Calu3 (cell line): ENCODE measurements at regions not wholly inside any gene's neighbourhood (a gene's known extent, or its start where the extent isn't known, plus 50 kb on each side); places are given as distances from the start of the nearest gene placed in this dataset.

Experiments
- BruUV-seq: library from RNA; stranded (reverse); fragments of 400-500 nt; replicated peaks from 2 replicates; lab custom pipeline; 2021; lab: Mats Ljungman, UMichigan
- CTCF ChIA-PET: fragments of 300-600 bp; sonication (Branson Sonifier 250); formaldehyde crosslinking; loops from one replicate; lab custom pipeline; 2022; ENCODE audit warnings: antibody characterized with exemption; lab: Charles Lee
- DNase-seq: peaks from one replicate; pipeline ENCODE4 v3.0.0; 2022
- H3K27ac Mint-ChIP-seq: one replicate; pipeline ENCODE4 v1.8.0; 2022; ENCODE audit warnings: mixed read lengths; ENCODE audit not compliant: unreplicated experiment
- H3K27me3 Mint-ChIP-seq: one replicate; pipeline ENCODE4 v1.8.0; 2022; ENCODE audit warnings: mixed read lengths; ENCODE audit not compliant: unreplicated experiment
- H3K36me3 Mint-ChIP-seq: one replicate; pipeline ENCODE4 v1.8.0; 2022; ENCODE audit warnings: mild to moderate bottlenecking, moderate library complexity, mixed read lengths; ENCODE audit not compliant: insufficient read depth, unreplicated experiment
- H3K4me1 Mint-ChIP-seq: one replicate; pipeline ENCODE4 v1.8.0; 2022; ENCODE audit warnings: mild to moderate bottlenecking, low read depth, mixed read lengths; ENCODE audit not compliant: unreplicated experiment
- H3K4me3 Mint-ChIP-seq: one replicate; pipeline ENCODE4 v1.8.0; 2022; ENCODE audit warnings: mild to moderate bottlenecking, low read depth, moderate library complexity, mixed read lengths; ENCODE audit not compliant: unreplicated experiment
- H3K9me3 Mint-ChIP-seq: one replicate; pipeline ENCODE4 v1.8.0; 2022; ENCODE audit warnings: low read depth, mixed read lengths; ENCODE audit not compliant: unreplicated experiment
- intact Hi-C: fragments of 100-400 bp; cut with micrococcal nuclease; formaldehyde crosslinking; loops from one replicate; pipeline ENCODE4 v1.10.0; 2022; ENCODE audit not compliant: unreplicated experiment
- TF ChIP-seq, protein P1 (sequence below): fragments of 200-600 bp; IDR thresholded peaks from one replicate; pipeline ENCODE4 v1.8.0; 2022; ENCODE audit warnings: antibody characterized with exemption; ENCODE audit not compliant: unreplicated experiment

DNA sequence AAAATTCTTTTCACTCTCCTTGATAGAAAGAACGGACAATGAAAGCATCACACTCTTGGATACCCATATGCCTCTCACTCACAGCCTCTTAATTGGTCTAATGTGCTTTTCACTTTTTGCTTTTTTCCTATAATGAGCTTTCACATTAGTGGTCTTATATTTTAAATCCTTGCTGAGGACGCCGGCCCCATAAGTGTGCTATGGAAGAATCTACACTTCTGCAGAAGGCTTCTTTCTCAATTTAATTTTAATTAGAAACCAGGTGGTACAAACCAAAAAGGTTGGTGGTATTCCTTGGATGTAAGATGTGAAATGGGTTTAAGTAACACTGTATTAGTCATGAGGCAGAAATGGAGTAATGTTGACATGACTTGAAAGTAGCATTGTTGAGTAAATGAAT is 190.6 kb upstream of the NFIA start:
- no peak overlapping the region for H3K4me3 Mint-ChIP-seq
- no peaks in the 10 kb centered on the region for H3K9me3 Mint-ChIP-seq
- intact Hi-C loops, result no loop called here
- no peak overlapping the region for H3K27ac Mint-ChIP-seq
- no peaks in the 10 kb centered on the region for H3K4me1 Mint-ChIP-seq
- no peak for DNase-seq
- TF ChIP-seq, protein P1, sequence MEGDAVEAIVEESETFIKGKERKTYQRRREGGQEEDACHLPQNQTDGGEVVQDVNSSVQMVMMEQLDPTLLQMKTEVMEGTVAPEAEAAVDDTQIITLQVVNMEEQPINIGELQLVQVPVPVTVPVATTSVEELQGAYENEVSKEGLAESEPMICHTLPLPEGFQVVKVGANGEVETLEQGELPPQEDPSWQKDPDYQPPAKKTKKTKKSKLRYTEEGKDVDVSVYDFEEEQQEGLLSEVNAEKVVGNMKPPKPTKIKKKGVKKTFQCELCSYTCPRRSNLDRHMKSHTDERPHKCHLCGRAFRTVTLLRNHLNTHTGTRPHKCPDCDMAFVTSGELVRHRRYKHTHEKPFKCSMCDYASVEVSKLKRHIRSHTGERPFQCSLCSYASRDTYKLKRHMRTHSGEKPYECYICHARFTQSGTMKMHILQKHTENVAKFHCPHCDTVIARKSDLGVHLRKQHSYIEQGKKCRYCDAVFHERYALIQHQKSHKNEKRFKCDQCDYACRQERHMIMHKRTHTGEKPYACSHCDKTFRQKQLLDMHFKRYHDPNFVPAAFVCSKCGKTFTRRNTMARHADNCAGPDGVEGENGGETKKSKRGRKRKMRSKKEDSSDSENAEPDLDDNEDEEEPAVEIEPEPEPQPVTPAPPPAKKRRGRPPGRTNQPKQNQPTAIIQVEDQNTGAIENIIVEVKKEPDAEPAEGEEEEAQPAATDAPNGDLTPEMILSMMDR, result no peak
- H3K36me3 Mint-ChIP-seq, result no peaks in the 10 kb centered on the region
- peaks cover 38% of the 10 kb centered on the region for H3K27me3 Mint-ChIP-seq
- no TSS peak for BruUV-seq
- CTCF ChIA-PET, result no interaction called here

DNA sequence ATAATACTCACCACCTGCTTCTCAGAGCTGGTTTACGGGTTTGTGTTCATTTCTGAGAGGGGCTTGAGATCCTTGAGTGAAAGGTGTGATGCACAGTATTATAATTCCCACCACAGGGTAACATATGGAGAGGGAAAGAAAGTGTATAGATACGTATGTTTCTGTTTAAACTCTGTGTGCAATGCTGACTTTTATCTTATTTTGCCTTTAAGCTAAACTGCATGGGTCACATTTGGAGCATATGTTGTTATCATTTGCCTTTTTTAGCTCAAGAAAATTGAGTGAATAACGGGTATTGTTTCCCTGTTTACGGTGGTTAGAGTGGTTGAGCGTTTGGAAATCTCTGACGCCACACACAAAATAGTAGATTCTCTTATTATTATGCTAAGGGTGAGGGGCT is 191.1 kb upstream of the NFIA start:
- H3K4me1 Mint-ChIP-seq, result no peaks in the 10 kb centered on the region
- no TSS peak for BruUV-seq
- CTCF ChIA-PET, result no interaction called here

DNA sequence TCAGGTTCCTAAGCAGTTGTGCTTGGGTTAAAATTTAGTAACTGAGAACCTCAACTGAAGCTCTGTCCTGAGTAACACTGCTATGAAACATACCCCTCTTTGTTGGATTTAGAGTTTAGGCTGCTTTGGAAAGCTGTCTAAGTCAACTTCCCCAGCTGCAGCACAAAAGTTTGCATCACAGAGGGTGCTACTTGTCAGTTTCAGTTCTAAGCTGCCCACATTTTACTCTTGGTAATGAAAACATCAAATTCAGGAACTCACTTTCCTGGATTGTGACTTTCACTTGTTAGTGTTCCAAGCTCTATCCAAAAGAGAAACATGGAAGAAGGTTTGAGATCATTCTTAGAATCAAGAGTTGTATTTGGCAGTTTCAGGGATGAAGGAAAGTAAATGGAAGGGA is 191.7 kb upstream of the NFIA start:
- Mint-ChIP-seq H3K27ac (no peak overlapping the region), H3K4me3 (no peak overlapping the region), H3K36me3 (no peaks in the 10 kb centered on the region), H3K4me1 (no peaks in the 10 kb centered on the region), H3K27me3 (peaks cover 45% of the 10 kb centered on the region), H3K9me3 (no peaks in the 10 kb centered on the region)
- TF ChIP-seq, protein P1, result no peak
- CTCF ChIA-PET, result interaction anchor here (0.9 to 1.2 kb wide), 2 partner anchors 16 to 24 kb away, joined by 3 read pairs; no protein-coding TSS in a partner anchor
- intact Hi-C loops, result no loop called here
- no peak for DNase-seq
- BruUV-seq, result no TSS peak

More for the DNA sequence above, 191.1 kb upstream of the NFIA start:
- intact Hi-C loops, result no loop called here
- Mint-ChIP-seq H3K9me3 (no peaks in the 10 kb centered on the region), H3K27me3 (peaks cover 43% of the 10 kb centered on the region), H3K4me3 (no peak overlapping the region), H3K36me3 (no peaks in the 10 kb centered on the region), H3K27ac (no peak overlapping the region)
- TF ChIP-seq, protein P1, result no peak
- DNase-seq, result no peak

DNA sequence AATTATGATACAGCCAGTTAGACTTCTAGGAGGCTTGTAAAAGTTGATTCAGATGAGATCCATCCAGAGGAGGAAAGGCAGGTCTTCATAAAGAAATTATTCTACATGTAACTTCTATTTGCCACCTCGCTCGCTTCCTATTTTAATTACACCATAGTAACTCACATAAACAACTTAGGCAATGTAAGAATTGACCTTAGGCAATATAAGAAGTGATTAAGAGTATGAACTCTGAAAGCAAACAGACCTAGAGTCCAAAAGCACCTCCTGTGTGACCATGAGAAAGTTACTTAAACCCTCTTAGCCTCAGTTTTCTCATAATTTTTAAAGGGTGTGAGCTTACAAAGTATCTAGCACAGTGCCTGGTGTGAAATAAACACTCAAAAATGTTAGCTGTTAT is 192.7 kb upstream of the NFIA start:
- H3K4me1 Mint-ChIP-seq, result no peaks in the 10 kb centered on the region
- CTCF ChIA-PET, result interaction anchor here (1.2 kb wide), 1 partner anchor 23 kb away, joined by 3 read pairs; no protein-coding TSS in a partner anchor
- H3K27me3 Mint-ChIP-seq, result peaks cover 45% of the 10 kb centered on the region
- DNase-seq, result no peak
- H3K4me3 Mint-ChIP-seq, result no peak overlapping the region
- TF ChIP-seq, protein P1, result no peak
- no peak overlapping the region for H3K27ac Mint-ChIP-seq
- intact Hi-C loops, result no loop called here
- BruUV-seq, result no TSS peak
- H3K9me3 Mint-ChIP-seq, result no peaks in the 10 kb centered on the region
- H3K36me3 Mint-ChIP-seq, result no peaks in the 10 kb centered on the region
